ENCODE measurements at regions not wholly inside any gene's neighbourhood (a gene's known extent, or its start where the extent isn't known, plus 50 kb on each side); places are given as distances from the start of the nearest gene placed in this dataset.

GRCh38 chr1:58861506-58861905 is 77.7 kb upstream of the JUN start:
- H4K20me1 ChIP-seq (ENCODE audit: insufficient read depth, poor library complexity, severe bottlenecking), result no peaks in the 10 kb centered on the region
- H3K9me2 ChIP-seq (replicated peaks; ENCODE audit: insufficient read depth), result no peaks in the 10 kb centered on the region
- H2AFZ ChIP-seq, result no peak overlapping the region
- no peaks in the 10 kb centered on the region for H3K27me3 ChIP-seq
- no peak for DNase-seq (ENCODE audit: low spot score)
- H3K4me2 ChIP-seq, result no peak overlapping the region
- peaks cover 6% of the 10 kb centered on the region for H3K4me1 ChIP-seq (ENCODE audit: insufficient read depth)
- H3K4me3 ChIP-seq, result no peak overlapping the region
- TF ChIP-seq EZH2 (IDR thresholded peaks at IDR 0.05; ENCODE audit: borderline replicate concordance) (no peak), CTCF (IDR thresholded peaks at IDR 0.05; ENCODE audit: poor library complexity) (no peak), EZH2phosphoT487 (IDR thresholded peaks at IDR 0.05; ENCODE audit: low read depth, severe bottlenecking, unreplicated experiment) (no peak)
- peak overlapping the region; percentile 20 for H3K27ac ChIP-seq
- no peaks in the 10 kb centered on the region for H3K36me3 ChIP-seq (replicated peaks; ENCODE audit: insufficient read depth, low read depth)
- H3K9me3 ChIP-seq (ENCODE audit: low read depth), result no peaks in the 10 kb centered on the region
- no peaks in the 10 kb centered on the region for H3K79me2 ChIP-seq

GRCh38 chr1:58862728-58863385 is 79.0 kb upstream of the JUN start:
- Histone ChIP-seq H3K9me3 (ENCODE audit: low read depth) (no peaks in the 10 kb centered on the region), H3K27me3 (no peaks in the 10 kb centered on the region), H3K36me3 (replicated peaks; ENCODE audit: insufficient read depth, low read depth) (no peaks in the 10 kb centered on the region), H3K4me2 (no peak overlapping the region), H3K4me1 (ENCODE audit: insufficient read depth) (peaks cover 6% of the 10 kb centered on the region), H3K4me3 (no peak overlapping the region), H3K9me2 (replicated peaks; ENCODE audit: insufficient read depth) (no peaks in the 10 kb centered on the region), H2AFZ (no peak overlapping the region), H3K79me2 (no peaks in the 10 kb centered on the region), H4K20me1 (ENCODE audit: insufficient read depth, poor library complexity, severe bottlenecking) (no peaks in the 10 kb centered on the region), H3K27ac (no peak overlapping the region)
- 95% methylated on average over 1 of the region's 1 CpG for WGBS (ENCODE audit: low lambda C conversion rate, missing lambda C conversion rate)
- DNase-seq (ENCODE audit: low spot score), result no peak
- TF ChIP-seq EZH2 (IDR thresholded peaks at IDR 0.05; ENCODE audit: borderline replicate concordance) (no peak), EZH2phosphoT487 (IDR thresholded peaks at IDR 0.05; ENCODE audit: low read depth, severe bottlenecking, unreplicated experiment) (no peak), CTCF (IDR thresholded peaks at IDR 0.05; ENCODE audit: poor library complexity) (no peak)

GRCh38 chr1:58864654-58865053 is 80.8 kb upstream of the JUN start:
- no peaks in the 10 kb centered on the region for H3K9me2 ChIP-seq (replicated peaks; ENCODE audit: insufficient read depth)
- H3K79me2 ChIP-seq, result no peaks in the 10 kb centered on the region
- no peak overlapping the region for H3K27ac ChIP-seq
- TF ChIP-seq EZH2 (IDR thresholded peaks at IDR 0.05; ENCODE audit: borderline replicate concordance), result no peak
- TF ChIP-seq EZH2phosphoT487 (IDR thresholded peaks at IDR 0.05; ENCODE audit: low read depth, severe bottlenecking, unreplicated experiment), result no peak
- no peak for TF ChIP-seq CTCF (IDR thresholded peaks at IDR 0.05; ENCODE audit: poor library complexity)
- 93% methylated on average over 2 of the region's 2 CpGs for WGBS (ENCODE audit: low lambda C conversion rate, missing lambda C conversion rate)
- H3K9me3 ChIP-seq (ENCODE audit: low read depth), result no peaks in the 10 kb centered on the region
- H2AFZ ChIP-seq, result no peak overlapping the region
- H3K4me1 ChIP-seq (ENCODE audit: insufficient read depth), result peaks cover 6% of the 10 kb centered on the region
- H3K27me3 ChIP-seq, result no peaks in the 10 kb centered on the region
- no peaks in the 10 kb centered on the region for H4K20me1 ChIP-seq (ENCODE audit: insufficient read depth, poor library complexity, severe bottlenecking)
- DNase-seq (ENCODE audit: low spot score), result no peak
- no peak overlapping the region for H3K4me2 ChIP-seq
- H3K36me3 ChIP-seq (replicated peaks; ENCODE audit: insufficient read depth, low read depth), result no peaks in the 10 kb centered on the region
- H3K4me3 ChIP-seq, result no peak overlapping the region

Data from hepatocyte (in vitro differentiated cells).